Thoracic aorta (tissue), 2 donors: ENCODE measurements at regions not wholly inside any gene's neighbourhood (a gene's known extent, or its start where the extent isn't known, plus 50 kb on each side); places are given as distances from the start of the nearest gene placed in this dataset.

Source experiments
- ATAC-seq: fragments of 150-250 bp; one replicate; pipeline ENCODE4 v1.8.0; 2017; ENCODE audit warnings: low read depth; ENCODE audit not compliant: insufficient number of reproducible peaks, low FRiP score
- DNase-seq: peaks from one replicate; pipeline ENCODE4 v3.0.0-alpha.2; 2020; ENCODE audit warnings: low spot score
- H3K27ac ChIP-seq, 2 donors: fragments of 200-600 bp; sonication (generic); 1 replicate in 1 of 2; 2 replicates in 1 of 2; pipeline ENCODE4 v1.5.1; 2016; ENCODE audit warnings: mild to moderate bottlenecking in 2 of 2, moderate library complexity in 2 of 2
- H3K27me3 ChIP-seq: fragments of 200-600 bp; sonication (generic); replicated peaks from 2 replicates; pipeline ENCODE4 v1.6.0; 2016; ENCODE audit warnings: mild to moderate bottlenecking; ENCODE audit not compliant: insufficient read depth
- H3K36me3 ChIP-seq: fragments of 200-600 bp; sonication (generic); one replicate; pipeline ENCODE4 v1.5.1; 2016
- H3K4me1 ChIP-seq, 2 donors: fragments of 200-600 bp; sonication (generic); 1 replicate in 1 of 2; 2 replicates in 1 of 2; pipeline versions ENCODE4 v1.5.1 to v1.6.0; 2016; ENCODE audit warnings: low read depth in 2 of 2, mild to moderate bottlenecking in 1 of 2; ENCODE audit not compliant: control insufficient read depth in 1 of 2
- H3K4me3 ChIP-seq: fragments of 200-600 bp; sonication (generic); 2 replicates; pipeline ENCODE4 v1.5.1; 2016; ENCODE audit warnings: mild to moderate bottlenecking
- H3K9me3 ChIP-seq: fragments of 200-600 bp; sonication (generic); 2 replicates; pipeline ENCODE4 v1.5.1; 2016
- TF ChIP-seq, protein P1 (sequence below): fragments of 200-600 bp; sonication (generic); IDR thresholded peaks from one replicate; pipeline ENCODE4 v1.5.1; 2019; ENCODE audit warnings: antibody characterized with exemption

DNA sequence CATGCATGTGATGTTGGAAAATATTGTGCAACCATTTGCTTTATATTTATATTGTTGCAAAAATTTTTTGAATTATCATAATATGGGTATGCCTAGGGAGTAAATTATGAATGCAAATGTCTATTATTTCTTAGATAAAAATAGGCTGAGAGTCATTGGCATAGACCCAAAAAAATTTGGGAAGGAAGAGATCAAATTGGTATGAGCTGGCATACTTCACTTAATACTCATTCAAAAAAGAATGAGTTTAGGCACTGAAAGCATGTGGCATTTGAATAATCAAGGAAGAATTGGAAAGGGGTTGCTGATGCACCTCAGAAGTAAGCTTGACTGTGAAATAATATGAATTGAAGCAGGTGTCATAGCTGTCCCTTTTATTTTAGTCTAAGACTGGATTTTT, 764.0 kb upstream of the DPPA4 start:
- Histone ChIP-seq H3K4me1 (no peaks in the 10 kb centered on the region), H3K27me3 (no peaks in the 10 kb centered on the region), H3K9me3 (no peaks in the 10 kb centered on the region), H3K27ac (no peak overlapping the region), H3K4me3 (no peak overlapping the region), H3K36me3 (no peaks in the 10 kb centered on the region)
- DNase-seq (no peak), ATAC-seq (no peak)
- TF ChIP-seq, protein P1, sequence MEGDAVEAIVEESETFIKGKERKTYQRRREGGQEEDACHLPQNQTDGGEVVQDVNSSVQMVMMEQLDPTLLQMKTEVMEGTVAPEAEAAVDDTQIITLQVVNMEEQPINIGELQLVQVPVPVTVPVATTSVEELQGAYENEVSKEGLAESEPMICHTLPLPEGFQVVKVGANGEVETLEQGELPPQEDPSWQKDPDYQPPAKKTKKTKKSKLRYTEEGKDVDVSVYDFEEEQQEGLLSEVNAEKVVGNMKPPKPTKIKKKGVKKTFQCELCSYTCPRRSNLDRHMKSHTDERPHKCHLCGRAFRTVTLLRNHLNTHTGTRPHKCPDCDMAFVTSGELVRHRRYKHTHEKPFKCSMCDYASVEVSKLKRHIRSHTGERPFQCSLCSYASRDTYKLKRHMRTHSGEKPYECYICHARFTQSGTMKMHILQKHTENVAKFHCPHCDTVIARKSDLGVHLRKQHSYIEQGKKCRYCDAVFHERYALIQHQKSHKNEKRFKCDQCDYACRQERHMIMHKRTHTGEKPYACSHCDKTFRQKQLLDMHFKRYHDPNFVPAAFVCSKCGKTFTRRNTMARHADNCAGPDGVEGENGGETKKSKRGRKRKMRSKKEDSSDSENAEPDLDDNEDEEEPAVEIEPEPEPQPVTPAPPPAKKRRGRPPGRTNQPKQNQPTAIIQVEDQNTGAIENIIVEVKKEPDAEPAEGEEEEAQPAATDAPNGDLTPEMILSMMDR = no peak

DNA sequence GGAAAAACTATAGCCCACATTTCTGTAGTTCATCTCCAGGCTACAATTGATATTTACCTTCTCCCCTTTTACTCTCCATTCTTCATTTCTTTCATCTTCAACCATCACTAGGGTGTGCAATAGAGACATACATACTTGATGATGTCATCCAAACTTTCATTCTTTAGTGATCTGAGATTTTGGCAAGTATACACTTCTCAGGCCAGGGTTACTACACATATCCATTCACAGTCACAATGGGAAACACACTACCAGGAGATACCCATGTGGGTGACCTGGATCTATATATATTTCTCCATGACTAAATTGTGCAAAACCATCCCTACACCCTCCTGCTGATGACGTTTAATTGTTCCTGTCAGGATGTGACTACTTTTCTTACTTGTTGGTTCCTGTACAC, 769.5 kb upstream of the DPPA4 start:
- H3K27me3 ChIP-seq = no peaks in the 10 kb centered on the region
- no peaks in the 10 kb centered on the region for H3K9me3 ChIP-seq
- no peak overlapping the region for H3K4me3 ChIP-seq
- H3K36me3 ChIP-seq = no peaks in the 10 kb centered on the region
- ATAC-seq (no peak), DNase-seq (no peak)
- H3K27ac ChIP-seq = no peak overlapping the region
- TF ChIP-seq, protein P1 = no peak
- H3K4me1 ChIP-seq = no peaks in the 10 kb centered on the region

DNA sequence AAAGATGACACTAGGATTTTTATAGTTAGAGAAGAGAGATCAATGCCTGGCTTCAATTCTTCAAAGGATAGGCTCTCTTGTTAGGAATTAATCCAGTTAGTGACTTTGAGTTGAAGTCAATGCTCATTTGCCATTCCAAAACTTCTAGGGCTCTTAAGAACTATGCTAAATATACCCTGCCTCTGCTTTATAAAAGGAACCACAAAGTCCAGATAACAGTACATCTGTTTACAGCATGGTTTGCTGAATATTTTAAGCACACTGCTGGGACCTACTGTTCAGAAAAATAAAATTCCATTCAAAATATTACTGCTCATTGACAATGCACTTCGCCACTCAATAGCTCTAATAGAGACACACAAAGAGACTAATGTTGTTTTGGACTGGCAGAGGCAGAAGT, 786.6 kb upstream of the DPPA4 start:
- H3K27me3 ChIP-seq = no peaks in the 10 kb centered on the region
- DNase-seq (no peak), ATAC-seq (no peak)
- TF ChIP-seq, protein P1 = no peak
- no peak overlapping the region for H3K4me3 ChIP-seq
- H3K27ac ChIP-seq = no peak overlapping the region
- no peaks in the 10 kb centered on the region for H3K9me3 ChIP-seq
- H3K4me1 ChIP-seq = no peaks in the 10 kb centered on the region
- no peaks in the 10 kb centered on the region for H3K36me3 ChIP-seq

DNA sequence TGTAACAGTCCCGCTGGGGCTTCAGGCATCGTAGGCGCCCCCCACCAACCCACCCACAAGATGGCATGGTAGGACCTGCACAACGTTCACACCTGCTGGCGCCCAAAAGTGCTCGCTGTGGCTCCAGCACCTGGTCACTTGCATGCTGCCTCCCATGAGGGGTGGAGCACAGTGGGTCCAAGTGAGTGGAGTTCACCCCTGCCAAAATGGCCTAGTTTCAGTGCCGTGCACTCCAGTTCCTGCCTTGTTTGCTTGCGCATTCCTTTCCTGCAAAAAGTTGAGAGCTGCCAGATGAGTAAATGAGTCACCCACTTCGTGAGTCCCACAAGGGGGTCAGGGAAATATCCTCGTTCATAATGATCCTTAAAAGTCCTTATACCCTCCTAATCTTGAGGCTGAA, 788.7 kb upstream of the DPPA4 start:
- Histone ChIP-seq H3K27me3 (no peaks in the 10 kb centered on the region), H3K4me1 (no peaks in the 10 kb centered on the region), H3K9me3 (no peaks in the 10 kb centered on the region), H3K4me3 (no peak overlapping the region), H3K36me3 (no peaks in the 10 kb centered on the region), H3K27ac (no peak overlapping the region)
- ATAC-seq (no peak), DNase-seq (no peak)
- TF ChIP-seq, protein P1 = no peak

DNA sequence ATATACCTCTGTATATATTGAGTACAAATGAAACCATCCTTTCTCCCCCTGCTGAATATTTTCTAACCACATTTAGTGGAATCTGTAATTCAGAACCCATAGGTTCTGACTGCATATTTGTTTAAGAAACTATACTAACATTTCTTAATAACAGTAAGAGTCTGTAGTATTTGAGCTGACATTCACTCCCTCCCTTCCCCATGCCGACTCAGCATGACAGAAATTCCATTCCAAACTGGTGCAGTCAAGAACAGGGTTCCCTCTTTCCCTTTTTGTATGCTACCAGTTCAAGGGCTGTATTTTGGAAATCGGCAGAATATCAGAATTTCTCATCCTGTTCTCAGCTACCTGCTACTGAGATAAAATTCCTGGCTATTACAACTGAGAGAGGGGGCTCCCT, 796.6 kb upstream of the DPPA4 start:
- no peaks in the 10 kb centered on the region for H3K36me3 ChIP-seq
- H3K27me3 ChIP-seq = no peaks in the 10 kb centered on the region
- no peak overlapping the region for H3K4me3 ChIP-seq
- H3K4me1 ChIP-seq = peaks cover 0 to 3% of the 10 kb centered on the region in 2 donors
- no peak overlapping the region for H3K27ac ChIP-seq
- ATAC-seq (no peak), DNase-seq (no peak)
- TF ChIP-seq, protein P1 = no peak
- no peaks in the 10 kb centered on the region for H3K9me3 ChIP-seq
